ENCODE measurements at regions not wholly inside any gene's neighbourhood (a gene's known extent, or its start where the extent isn't known, plus 50 kb on each side); places are given as distances from the start of the nearest gene placed in this dataset.

GRCh38 chr6:23183846-23184245, 614.5 kb downstream of the HDGFL1 start:
- TF ChIP-seq CTCF (IDR thresholded peaks at IDR 0.05) (no peak), POLR2AphosphoS5 (IDR thresholded peaks at IDR 0.05) (no peak)
